MM.1S (cell line): ENCODE measurements at regions not wholly inside any gene's neighbourhood (a gene's known extent, or its start where the extent isn't known, plus 50 kb on each side); places are given as distances from the start of the nearest gene placed in this dataset.

Experiments
- DNase-seq: peaks from one replicate; pipeline ENCODE4 v3.0.0-alpha.2; 2015
- H2AFZ ChIP-seq: fragments of 300-600 bp; sonication (generic); 2 replicates; pipeline ENCODE4 v1.6.0; 2016; ENCODE audit warnings: antibody characterized with exemption, low read length
- H3F3A ChIP-seq: fragments of 300-600 bp; sonication (generic); 2 replicates; pipeline ENCODE4 v1.6.1; 2016; ENCODE audit warnings: mild to moderate bottlenecking, antibody characterized with exemption, low read length, moderate library complexity, mixed read lengths; ENCODE audit not compliant: insufficient read depth
- H3K27ac ChIP-seq: fragments of 300-600 bp; sonication (generic); 2 replicates; pipeline ENCODE4 v1.5.1; 2016; ENCODE audit warnings: mild to moderate bottlenecking, low read length
- H3K27me3 ChIP-seq: fragments of 300-600 bp; sonication (generic); replicated peaks from 2 replicates; pipeline ENCODE4 v1.6.0; 2016; ENCODE audit warnings: low read length; ENCODE audit not compliant: insufficient read depth
- H3K36me3 ChIP-seq: fragments of 300-600 bp; sonication (generic); replicated peaks from 2 replicates; pipeline ENCODE4 v1.6.1; 2016; ENCODE audit warnings: mild to moderate bottlenecking, low read length, mixed read lengths; ENCODE audit not compliant: insufficient read depth
- H3K4me1 ChIP-seq: fragments of 300-600 bp; sonication (generic); 2 replicates; pipeline ENCODE4 v1.6.1; 2016; ENCODE audit warnings: low read length, mixed read lengths
- H3K4me2 ChIP-seq: fragments of 300-600 bp; sonication (generic); 2 replicates; pipeline ENCODE4 v1.6.0; 2016; ENCODE audit warnings: low read depth, low read length
- H3K4me3 ChIP-seq: fragments of 300-600 bp; sonication (generic); 2 replicates; pipeline ENCODE4 v1.5.1; 2016; ENCODE audit warnings: low read length, mixed read lengths
- H3K79me2 ChIP-seq: fragments of 300-600 bp; sonication (generic); 2 replicates; pipeline ENCODE4 v1.6.1; 2016; ENCODE audit warnings: mixed run types, low read length, mixed read lengths
- H3K9ac ChIP-seq: fragments of 300-600 bp; sonication (generic); 2 replicates; pipeline ENCODE4 v1.6.1; 2016; ENCODE audit warnings: low read length, mixed read lengths
- H3K9me2 ChIP-seq: fragments of 300-600 bp; sonication (generic); replicated peaks from 2 replicates; pipeline ENCODE4 v1.6.1; 2016; ENCODE audit warnings: mild to moderate bottlenecking, low read length, mixed read lengths; ENCODE audit not compliant: insufficient read depth
- H3K9me3 ChIP-seq: fragments of 300-600 bp; sonication (generic); replicated peaks from 2 replicates; pipeline ENCODE4 v1.6.1; 2016; ENCODE audit warnings: mild to moderate bottlenecking, low read length, mixed read lengths; ENCODE audit not compliant: insufficient read depth
- H4K20me1 ChIP-seq: fragments of 300-600 bp; sonication (generic); 2 replicates; pipeline ENCODE4 v1.6.1; 2016; ENCODE audit warnings: mild to moderate bottlenecking, low read length, moderate library complexity, mixed read lengths; ENCODE audit not compliant: insufficient read depth
- EZH2 ChIP-seq: fragments of 300-600 bp; sonication (generic); optimal IDR thresholded peaks from 2 replicates; pipeline ENCODE3; 2017; ENCODE audit warnings: low read depth, mild to moderate bottlenecking, antibody characterized with exemption, low read length, mixed read lengths
- EZH2phosphoT487 ChIP-seq: fragments of 300-600 bp; sonication (generic); IDR thresholded peaks from 2 replicates; pipeline ENCODE4 v1.6.1; 2018; ENCODE audit warnings: antibody characterized with exemption, low read length
- TF ChIP-seq, protein P1 (sequence below): fragments of 300-600 bp; sonication (generic); IDR thresholded peaks from 2 replicates; pipeline ENCODE4 v1.5.1; 2016; ENCODE audit warnings: antibody characterized with exemption, low read length, mixed read lengths

DNA sequence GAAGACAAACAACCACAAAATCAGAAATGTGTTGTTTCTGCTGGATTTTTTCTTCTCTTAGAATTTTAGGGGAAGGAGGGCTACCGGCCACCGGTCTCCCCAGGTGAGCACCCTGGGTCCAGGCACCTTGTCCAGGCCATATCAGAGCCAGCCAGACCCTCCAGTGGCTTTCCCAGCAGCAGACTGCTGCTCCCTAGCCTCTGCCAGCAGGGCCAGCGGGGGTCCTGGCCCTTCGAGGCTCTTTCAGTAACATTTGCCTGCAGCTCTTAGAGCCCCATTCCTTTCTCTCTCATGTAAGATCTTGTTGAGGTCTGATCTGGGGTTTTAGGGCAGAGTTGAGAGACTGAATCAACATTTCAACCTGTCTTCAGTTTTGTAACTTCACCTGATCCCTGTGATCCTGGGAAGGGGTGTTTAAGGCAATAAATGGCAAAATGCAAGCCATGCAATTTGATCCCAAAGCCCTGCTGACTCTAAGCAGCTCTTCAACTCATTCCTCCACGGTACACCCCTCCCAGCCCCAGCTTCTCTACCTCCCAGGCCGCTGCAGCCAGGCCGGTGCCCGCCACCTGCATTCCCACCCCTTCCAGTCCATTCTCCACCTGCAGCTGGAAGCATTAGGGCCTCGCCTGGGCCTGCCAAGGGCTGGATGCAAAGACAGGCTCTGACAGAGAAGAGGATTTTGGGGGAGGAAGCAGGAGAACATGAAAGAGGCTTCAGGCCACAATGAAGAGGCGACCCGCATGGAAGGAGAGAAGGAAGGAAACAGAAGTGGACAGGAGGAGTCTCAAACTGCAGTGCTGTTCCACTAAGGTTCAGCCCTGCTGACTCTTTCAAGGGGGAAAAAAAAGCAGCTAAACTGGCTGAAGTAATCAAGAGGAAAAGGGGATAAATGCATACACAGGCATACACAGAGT lies 113.0 kb upstream of the FGF3 start:
- no peaks in the 10 kb centered on the region for H3F3A ChIP-seq
- TF ChIP-seq EZH2 (no peak), EZH2phosphoT487 (no peak)
- TF ChIP-seq, protein P1, sequence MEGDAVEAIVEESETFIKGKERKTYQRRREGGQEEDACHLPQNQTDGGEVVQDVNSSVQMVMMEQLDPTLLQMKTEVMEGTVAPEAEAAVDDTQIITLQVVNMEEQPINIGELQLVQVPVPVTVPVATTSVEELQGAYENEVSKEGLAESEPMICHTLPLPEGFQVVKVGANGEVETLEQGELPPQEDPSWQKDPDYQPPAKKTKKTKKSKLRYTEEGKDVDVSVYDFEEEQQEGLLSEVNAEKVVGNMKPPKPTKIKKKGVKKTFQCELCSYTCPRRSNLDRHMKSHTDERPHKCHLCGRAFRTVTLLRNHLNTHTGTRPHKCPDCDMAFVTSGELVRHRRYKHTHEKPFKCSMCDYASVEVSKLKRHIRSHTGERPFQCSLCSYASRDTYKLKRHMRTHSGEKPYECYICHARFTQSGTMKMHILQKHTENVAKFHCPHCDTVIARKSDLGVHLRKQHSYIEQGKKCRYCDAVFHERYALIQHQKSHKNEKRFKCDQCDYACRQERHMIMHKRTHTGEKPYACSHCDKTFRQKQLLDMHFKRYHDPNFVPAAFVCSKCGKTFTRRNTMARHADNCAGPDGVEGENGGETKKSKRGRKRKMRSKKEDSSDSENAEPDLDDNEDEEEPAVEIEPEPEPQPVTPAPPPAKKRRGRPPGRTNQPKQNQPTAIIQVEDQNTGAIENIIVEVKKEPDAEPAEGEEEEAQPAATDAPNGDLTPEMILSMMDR = no peak
- no peaks in the 10 kb centered on the region for H3K9me3 ChIP-seq
- no peaks in the 10 kb centered on the region for H4K20me1 ChIP-seq
- H3K9ac ChIP-seq = no peak overlapping the region
- no peaks in the 10 kb centered on the region for H3K4me1 ChIP-seq
- H3K79me2 ChIP-seq = no peaks in the 10 kb centered on the region
- H2AFZ ChIP-seq = no peak overlapping the region
- H3K27ac ChIP-seq = no peak overlapping the region
- H3K36me3 ChIP-seq = no peaks in the 10 kb centered on the region
- H3K4me2 ChIP-seq = no peak overlapping the region
- H3K27me3 ChIP-seq = peaks cover 94% of the 10 kb centered on the region
- H3K4me3 ChIP-seq = no peak overlapping the region
- no peaks in the 10 kb centered on the region for H3K9me2 ChIP-seq
- DNase-seq = no peak

DNA sequence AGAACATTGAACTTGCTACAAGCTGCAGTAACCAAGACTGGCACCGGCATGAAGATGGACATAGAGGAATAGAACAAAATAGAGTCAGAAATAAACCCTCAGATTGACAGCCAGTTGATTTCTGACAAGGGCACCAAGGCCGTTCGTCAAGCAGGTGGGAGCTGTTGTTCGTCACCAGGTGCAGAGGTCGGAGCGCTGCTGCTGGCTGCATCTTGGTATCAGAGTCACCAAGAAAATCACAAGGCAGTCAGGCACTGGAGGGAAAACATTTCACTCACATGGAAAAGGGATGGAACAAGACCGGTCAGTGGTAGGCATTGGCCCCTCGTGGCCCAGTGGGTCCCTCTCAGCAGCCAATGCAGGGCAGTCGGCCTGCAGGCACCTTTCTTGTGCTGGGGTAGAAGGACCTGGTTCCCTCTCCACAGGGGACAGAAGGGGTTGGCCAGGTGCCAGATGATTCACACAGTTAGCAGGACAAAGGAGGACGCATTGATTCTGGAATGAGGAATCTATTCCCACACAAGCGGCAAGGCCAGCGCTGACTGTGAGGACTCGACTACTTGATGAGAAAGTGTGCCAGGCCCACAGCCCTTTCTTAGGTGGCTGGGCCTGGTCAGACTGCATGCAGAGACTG lies 115.8 kb upstream of the FGF3 start:
- Histone ChIP-seq H3K79me2 (no peaks in the 10 kb centered on the region), H3K4me3 (no peak overlapping the region), H3K4me2 (no peak overlapping the region), H2AFZ (no peak overlapping the region), H3K4me1 (no peaks in the 10 kb centered on the region), H3K27me3 (peaks cover 93% of the 10 kb centered on the region), H3K9me3 (no peaks in the 10 kb centered on the region), H3K9me2 (no peaks in the 10 kb centered on the region), H3K9ac (no peak overlapping the region), H4K20me1 (no peaks in the 10 kb centered on the region), H3K27ac (no peak overlapping the region), H3F3A (no peaks in the 10 kb centered on the region), H3K36me3 (no peaks in the 10 kb centered on the region)
- no peak for TF ChIP-seq EZH2
- DNase-seq = no peak

DNA sequence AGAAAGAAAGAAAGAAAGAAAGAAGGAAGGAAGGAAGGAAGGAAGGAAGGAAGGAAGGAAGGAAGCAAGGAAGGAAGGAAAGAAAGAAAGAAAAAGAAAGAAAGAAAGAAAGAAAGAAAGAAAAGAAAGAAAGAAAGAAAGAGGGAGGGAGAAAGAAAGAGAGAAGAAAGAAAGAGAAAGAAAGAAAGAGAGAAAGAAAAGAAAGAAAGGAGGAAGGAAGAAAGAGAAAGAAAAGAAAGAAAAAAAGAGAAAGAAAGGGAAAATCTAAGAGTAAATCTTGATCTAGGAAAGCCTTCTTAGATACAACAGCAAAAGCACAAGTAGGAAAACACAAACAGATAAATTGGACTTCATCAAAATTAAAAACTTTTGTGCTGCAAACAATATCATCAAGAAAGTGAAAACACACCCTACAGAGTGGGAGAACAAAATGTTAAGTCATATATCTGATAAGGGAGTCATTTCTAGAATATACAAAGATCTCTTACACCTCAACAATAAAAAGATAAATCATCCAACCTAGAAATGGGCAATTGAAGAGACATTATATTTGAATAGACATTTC lies 116.8 kb upstream of the FGF3 start:
- no peaks in the 10 kb centered on the region for H3K9me3 ChIP-seq
- no peaks in the 10 kb centered on the region for H3K79me2 ChIP-seq
- H3F3A ChIP-seq = no peaks in the 10 kb centered on the region
- H3K9me2 ChIP-seq = no peaks in the 10 kb centered on the region
- no peak overlapping the region for H3K27ac ChIP-seq
- H3K4me1 ChIP-seq = no peaks in the 10 kb centered on the region
- no peaks in the 10 kb centered on the region for H3K36me3 ChIP-seq
- H3K4me3 ChIP-seq = no peak overlapping the region
- H3K27me3 ChIP-seq = peaks cover 93% of the 10 kb centered on the region
- no peaks in the 10 kb centered on the region for H4K20me1 ChIP-seq
- no peak overlapping the region for H3K9ac ChIP-seq
- no peak for TF ChIP-seq EZH2
- TF ChIP-seq, protein P1 = no peak
- no peak for TF ChIP-seq EZH2phosphoT487
- no peak overlapping the region for H2AFZ ChIP-seq
- H3K4me2 ChIP-seq = no peak overlapping the region
- no peak for DNase-seq
